ENCODE measurements at regions not wholly inside any gene's neighbourhood (a gene's known extent, or its start where the extent isn't known, plus 50 kb on each side); places are given as distances from the start of the nearest gene placed in this dataset.

GRCh38 chr9:25613709-25614108 is 64.5 kb downstream of the TUSC1 start:
- DNase-seq (ENCODE audit: low spot score) (no peak), ATAC-seq (ENCODE audit: insufficient number of reproducible peaks, low FRiP score, low read depth) (no peak)
- Histone ChIP-seq H3K9me3 (no peaks in the 10 kb centered on the region), H3K27me3 (replicated peaks; ENCODE audit: insufficient read depth) (no peaks in the 10 kb centered on the region), H3K27ac (no peak overlapping the region), H3K4me3 (no peak overlapping the region), H3K36me3 (no peaks in the 10 kb centered on the region), H3K4me1 (ENCODE audit: control insufficient read depth in 1 of 2, low read depth in 2 of 2) (no peaks in the 10 kb centered on the region)
- TF ChIP-seq CTCF (IDR thresholded peaks at IDR 0.05): no peak

GRCh38 chr9:25603106-25603505 is 75.1 kb downstream of the TUSC1 start:
- DNase-seq (ENCODE audit: low spot score) (no peak), ATAC-seq (ENCODE audit: insufficient number of reproducible peaks, low FRiP score, low read depth) (no peak)
- TF ChIP-seq CTCF (IDR thresholded peaks at IDR 0.05): no peak

GRCh38 chr9:25602400-25603044 is 75.7 kb downstream of the TUSC1 start:
- H3K36me3 ChIP-seq: no peaks in the 10 kb centered on the region
- H3K4me1 ChIP-seq (ENCODE audit: control insufficient read depth in 1 of 2, low read depth in 2 of 2): no peaks in the 10 kb centered on the region
- no peaks in the 10 kb centered on the region for H3K9me3 ChIP-seq
- no peak overlapping the region for H3K4me3 ChIP-seq
- H3K27me3 ChIP-seq (replicated peaks; ENCODE audit: insufficient read depth): no peaks in the 10 kb centered on the region
- no peak for TF ChIP-seq CTCF (IDR thresholded peaks at IDR 0.05)
- no peak for DNase-seq (ENCODE audit: low spot score)
- H3K27ac ChIP-seq: no peak overlapping the region
- ATAC-seq (ENCODE audit: insufficient number of reproducible peaks, low FRiP score, low read depth): no peak

More at GRCh38 chr9:25603106-25603505, 75.1 kb downstream of the TUSC1 start:
- no peaks in the 10 kb centered on the region for H3K36me3 ChIP-seq
- H3K4me3 ChIP-seq: no peak overlapping the region
- H3K4me1 ChIP-seq (ENCODE audit: control insufficient read depth in 1 of 2, low read depth in 2 of 2): no peaks in the 10 kb centered on the region
- H3K9me3 ChIP-seq: no peaks in the 10 kb centered on the region
- no peaks in the 10 kb centered on the region for H3K27me3 ChIP-seq (replicated peaks; ENCODE audit: insufficient read depth)
- H3K27ac ChIP-seq: no peak overlapping the region

- ATAC-seq (ENCODE audit: insufficient number of reproducible peaks, low FRiP score, low read depth) (no peak), DNase-seq (ENCODE audit: low spot score) (no peak)
- no peaks in the 10 kb centered on the region for H3K4me1 ChIP-seq (ENCODE audit: control insufficient read depth in 1 of 2, low read depth in 2 of 2)
- no peaks in the 10 kb centered on the region for H3K27me3 ChIP-seq (replicated peaks; ENCODE audit: insufficient read depth)
- H3K4me3 ChIP-seq: no peak overlapping the region
- H3K36me3 ChIP-seq: no peaks in the 10 kb centered on the region
- TF ChIP-seq CTCF (IDR thresholded peaks at IDR 0.05): no peak
- no peaks in the 10 kb centered on the region for H3K9me3 ChIP-seq
- H3K27ac ChIP-seq: no peak overlapping the region
Observed at GRCh38 chr9:25600501-25600900, 77.7 kb downstream of the TUSC1 start.

GRCh38 chr9:25584611-25585010 is 93.6 kb downstream of the TUSC1 start:
- no peaks in the 10 kb centered on the region for H3K9me3 ChIP-seq
- no peaks in the 10 kb centered on the region for H3K36me3 ChIP-seq
- no peak for TF ChIP-seq CTCF (IDR thresholded peaks at IDR 0.05)
- H3K4me1 ChIP-seq (ENCODE audit: control insufficient read depth in 1 of 2, low read depth in 2 of 2): peaks cover 0 to 4% of the 10 kb centered on the region in 2 donors
- ATAC-seq (ENCODE audit: insufficient number of reproducible peaks, low FRiP score, low read depth) (no peak), DNase-seq (ENCODE audit: low spot score) (no peak)
- H3K27me3 ChIP-seq (replicated peaks; ENCODE audit: insufficient read depth): no peaks in the 10 kb centered on the region
- no peak overlapping the region for H3K27ac ChIP-seq
- H3K4me3 ChIP-seq: no peak overlapping the region

All from thoracic aorta (tissue), 2 donors.